ENCODE measurements at regions not wholly inside any gene's neighbourhood (a gene's known extent, or its start where the extent isn't known, plus 50 kb on each side); places are given as distances from the start of the nearest gene placed in this dataset.
"Not testable (repeated sequence)": the region's sequence is repeated elsewhere in the genome, so short reads cannot be mapped to it uniquely, and the experiment has no call there.

DNA sequence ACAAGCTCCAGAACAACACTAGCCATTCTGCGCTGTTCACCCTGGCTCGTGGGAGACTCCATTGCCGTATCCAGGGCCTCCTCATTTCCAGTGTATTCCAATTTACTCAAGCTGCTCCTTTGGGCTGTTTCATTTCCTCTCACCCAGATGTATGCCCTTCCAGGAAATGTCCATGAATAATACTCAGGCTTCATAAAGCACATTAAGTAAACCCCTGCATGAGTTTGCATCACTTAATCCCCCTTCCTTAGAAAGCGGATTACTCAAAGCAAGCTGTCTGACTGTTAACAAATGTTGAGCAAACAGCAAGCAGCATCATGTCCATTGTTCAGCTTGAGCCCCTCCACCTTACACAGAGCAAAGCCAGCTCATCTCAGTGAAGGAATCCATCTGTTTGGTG lies 403.6 kb upstream of the PBX1 start:
- WGBS, 2 donors: 51 to 59% methylated on average over 4 of the region's 4 CpGs
- DNase-seq (ENCODE audit: low spot score in 2 of 2): no peak
- TF ChIP-seq POLR2A (IDR thresholded peaks at IDR 0.05): no peak
- no peak for TF ChIP-seq CTCF (IDR thresholded peaks at IDR 0.05)
- intact Hi-C loops (cut with DNase I; ENCODE audit: low total_unique reads): no loop called here
- H3K4me3 ChIP-seq (ENCODE audit: low read depth, poor library complexity, severe bottlenecking): no peak overlapping the region

DNA sequence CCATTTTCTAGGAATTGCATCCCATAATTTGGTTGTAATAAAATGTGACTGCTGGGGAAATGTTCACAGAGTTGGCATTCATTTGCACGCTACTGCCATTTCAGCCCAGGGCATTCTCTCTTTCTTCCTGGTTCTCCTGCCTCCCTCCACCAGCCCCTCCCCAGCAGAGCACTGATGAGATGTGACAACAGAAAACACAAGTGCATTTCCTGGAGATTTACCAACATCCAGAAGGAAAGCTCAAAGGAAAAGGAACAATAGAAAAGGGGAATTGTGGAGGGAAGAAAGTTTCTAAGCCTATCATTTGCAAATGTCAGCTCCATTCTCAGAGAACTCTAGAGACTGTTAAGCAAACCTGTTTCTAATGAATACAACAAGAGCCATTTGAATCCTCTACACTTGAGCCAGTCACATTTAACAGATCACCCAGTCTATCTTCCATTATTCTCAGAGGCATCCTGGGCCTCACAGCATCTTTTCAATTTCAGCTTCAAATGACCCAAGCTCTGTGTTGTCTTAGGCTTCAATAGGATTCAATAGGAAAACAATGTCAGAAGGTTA lies 395.6 kb upstream of the PBX1 start:
- no peak for TF ChIP-seq CTCF (IDR thresholded peaks at IDR 0.05)
- TF ChIP-seq POLR2A (IDR thresholded peaks at IDR 0.05): no peak
- no peak for DNase-seq (ENCODE audit: low spot score in 2 of 2)
- intact Hi-C loops (cut with DNase I; ENCODE audit: low total_unique reads): no loop called here
- H3K4me3 ChIP-seq (ENCODE audit: low read depth, poor library complexity, severe bottlenecking): no peak overlapping the region
- WGBS, 2 donors: 75 to 85% methylated on average over 1 of the region's 1 CpG

DNA sequence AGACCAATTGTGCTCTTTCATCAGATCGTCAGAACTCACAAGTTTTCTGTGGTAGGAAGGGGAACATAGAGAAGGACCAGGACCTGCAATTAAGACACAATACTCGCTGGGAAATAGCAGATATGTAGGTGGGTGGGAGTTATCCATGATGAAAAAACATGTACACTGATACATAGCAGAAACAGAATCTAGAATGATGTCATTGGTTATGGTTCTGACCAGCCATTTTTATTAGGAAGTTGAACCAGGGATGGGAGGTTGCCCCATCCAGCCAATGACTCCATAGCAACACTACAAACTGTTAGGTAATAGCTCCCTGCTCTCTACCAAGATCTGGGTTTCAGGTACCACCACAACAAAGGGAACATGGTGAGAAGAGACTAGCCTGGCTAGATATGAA lies 393.5 kb upstream of the PBX1 start:
- 79 to 85% methylated on average over 2 of the region's 2 CpGs for WGBS, 2 donors
- TF ChIP-seq CTCF (IDR thresholded peaks at IDR 0.05) (no peak), POLR2A (IDR thresholded peaks at IDR 0.05) (no peak)

DNA sequence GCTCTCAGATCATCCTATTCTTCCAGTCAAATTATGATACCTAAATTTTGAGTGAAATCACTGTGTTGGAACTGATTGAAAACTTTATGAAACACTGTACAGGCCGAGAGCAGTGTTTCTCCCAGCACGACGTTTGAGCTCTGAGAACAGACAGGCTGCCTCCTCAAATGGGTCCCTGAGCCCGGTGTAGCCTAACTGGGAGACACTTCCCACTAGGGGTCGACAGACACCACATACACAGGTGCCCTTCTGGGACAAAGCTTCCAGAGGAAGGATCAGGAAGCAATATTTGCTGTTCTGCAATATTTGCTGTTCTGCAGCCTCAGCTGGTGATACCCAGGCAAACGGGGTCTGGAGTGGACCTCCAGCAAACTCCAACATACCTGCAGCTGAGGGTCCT lies 392.5 kb upstream of the PBX1 start:
- WGBS, 2 donors: 64 to 67% methylated on average over 6 of the region's 6 CpGs
- H3K4me3 ChIP-seq (ENCODE audit: low read depth, poor library complexity, severe bottlenecking); DNase-seq (ENCODE audit: low spot score in 2 of 2); intact Hi-C loops (cut with DNase I; ENCODE audit: low total_unique reads): not testable (repeated sequence)

More for the DNA sequence above, 393.5 kb upstream of the PBX1 start:
- intact Hi-C loops (cut with DNase I; ENCODE audit: low total_unique reads): no loop called here
- no peak overlapping the region for H3K4me3 ChIP-seq (ENCODE audit: low read depth, poor library complexity, severe bottlenecking)
- DNase-seq (ENCODE audit: low spot score in 2 of 2): no peak

- DNase-seq (ENCODE audit: low spot score in 2 of 2): no peak
- intact Hi-C loops (cut with DNase I; ENCODE audit: low total_unique reads): no loop called here
- 82 to 93% methylated on average over 2 of the region's 2 CpGs for WGBS, 2 donors
- H3K4me3 ChIP-seq (ENCODE audit: low read depth, poor library complexity, severe bottlenecking): no peak overlapping the region
- TF ChIP-seq CTCF (IDR thresholded peaks at IDR 0.05) (no peak), POLR2A (IDR thresholded peaks at IDR 0.05) (no peak)
Measured at GRCh38 chr1:164177118-164177517, 381.9 kb upstream of the PBX1 start.

DNA sequence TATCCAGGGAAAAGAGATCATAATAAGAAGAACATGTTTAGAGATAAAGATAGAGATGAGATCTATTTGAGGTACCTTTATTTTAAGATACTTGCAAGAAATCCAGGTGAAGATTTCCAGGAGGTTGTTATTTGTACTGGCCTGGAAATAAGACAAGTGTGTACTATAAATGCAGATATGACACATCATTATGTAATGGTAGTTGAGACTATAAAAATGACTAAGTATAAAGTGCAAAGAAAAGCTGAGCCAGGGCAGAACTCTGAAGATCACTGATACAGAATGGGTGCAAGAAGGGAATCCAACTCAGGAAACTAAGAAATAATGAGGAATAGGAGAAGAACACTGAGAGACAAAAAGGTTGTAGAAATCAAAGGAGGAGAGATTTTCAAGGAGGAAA lies 378.2 kb upstream of the PBX1 start:
- no peak overlapping the region for H3K4me3 ChIP-seq (ENCODE audit: low read depth, poor library complexity, severe bottlenecking)
- no peak for TF ChIP-seq POLR2A (IDR thresholded peaks at IDR 0.05)
- no peak for TF ChIP-seq CTCF (IDR thresholded peaks at IDR 0.05)
- intact Hi-C loops (cut with DNase I; ENCODE audit: low total_unique reads): no loop called here
- DNase-seq (ENCODE audit: low spot score in 2 of 2): no peak
